K562 (cell line): ENCODE measurements at regions not wholly inside any gene's neighbourhood (a gene's known extent, or its start where the extent isn't known, plus 50 kb on each side); places are given as distances from the start of the nearest gene placed in this dataset.

Experiments used
- ATAC-seq: fragments of 200-7000 bp; cut with Tn5 transposase; 3 replicates; pipeline ENCODE4 v1.9.1; 2020; ENCODE audit warnings: moderate library complexity
- BruUV-seq: library from RNA; stranded (reverse); fragments of 400-500 nt; replicated peaks from 2 replicates; lab custom pipeline; 2021; lab: Mats Ljungman, UMichigan
- CTCF ChIA-PET: fragments of 300-600 bp; formaldehyde crosslinking; extraction: SDS; loops from one replicate; lab custom pipeline; 2021; ENCODE audit warnings: low intra/inter-chr PET ratio; lab: Yijun Ruan, JAX
- POLR2A ChIA-PET: fragments of 300-600, 350-650 bp; sonication (Branson Sonifier 250); formaldehyde crosslinking; extraction: SDS; loops from one replicate; lab custom pipeline; 2021; ENCODE audit warnings: antibody characterized with exemption, inconsistent platforms; lab: Yijun Ruan, JAX
- DNase-seq, 4 experiments: peaks; one replicate each; pipeline versions ENCODE4 v3.0.0 to v3.0.0-alpha.2; 2011 to 2018; ENCODE audit warnings: low spot score in 3 of 4, mixed read lengths in 3 of 4; ENCODE audit errors: extremely low read depth in 1 of 4
- FAIRE-seq: peaks from 2 replicates; lab custom pipeline; 2011; peaks lifted over from hg19 to GRCh38; lab: Jason Lieb, UNC
- H2AFZ ChIP-seq: 2 replicates; pipeline ENCODE4 v1.6.0; 2011; ENCODE audit warnings: low read depth, low read length, control low read depth, inconsistent platforms
- H3K27ac ChIP-seq: fragments of 200-600 bp; 3 replicates; pipeline ENCODE4 v1.8.0; 2011; ENCODE audit warnings: low read depth, mild to moderate bottlenecking, control low read depth, inconsistent platforms, low read length, moderate library complexity, mixed read lengths; ENCODE audit errors: extremely low read depth
- H3K27me3 ChIP-seq, 2 experiments: fragments of 300-600 bp in 1 of 2; 2 replicates in 1 of 2; 3 replicates in 1 of 2; pipeline versions ENCODE4 v1.6.0 to v1.8.0; 2011; ENCODE audit warnings: inconsistent platforms in 2 of 2, low read length in 2 of 2, mild to moderate bottlenecking in 1 of 2, mixed read lengths in 1 of 2, moderate library complexity in 1 of 2; ENCODE audit not compliant: control insufficient read depth in 2 of 2, insufficient read depth in 2 of 2
- H3K36me3 ChIP-seq: fragments of 300-600 bp; 3 replicates; pipeline ENCODE4 v1.8.0; 2011; ENCODE audit warnings: mild to moderate bottlenecking, low read length, inconsistent platforms; ENCODE audit not compliant: control insufficient read depth, insufficient read depth
- H3K4me1 ChIP-seq, 2 experiments: fragments of 200-600 bp in 1 of 2; replicated peaks in 1 of 2; 2 replicates in 1 of 2; 3 replicates in 1 of 2; pipeline versions ENCODE4 v1.5.1 to v1.8.0; 2011; ENCODE audit warnings: inconsistent platforms in 2 of 2, low read length in 2 of 2, mild to moderate bottlenecking in 1 of 2, mixed read lengths in 1 of 2, moderate library complexity in 1 of 2; ENCODE audit not compliant: control insufficient read depth in 2 of 2, insufficient read depth in 2 of 2
- H3K4me2 ChIP-seq: 2 replicates; pipeline ENCODE4 v1.6.1; 2011; ENCODE audit warnings: low read length, control low read depth, inconsistent platforms, mixed read lengths; ENCODE audit not compliant: insufficient read depth
- H3K4me3 ChIP-seq: fragments of 200-600 bp; sonication (generic), shearing (Covaris generic); 2 replicates; pipeline ENCODE4 v1.5.1; 2016; ENCODE audit warnings: control low read depth, inconsistent platforms
- H3K79me2 ChIP-seq: fragments of 200-600 bp; 3 replicates; pipeline ENCODE4 v1.8.0; 2011; ENCODE audit warnings: low read length, inconsistent platforms; ENCODE audit not compliant: control insufficient read depth, insufficient read depth
- H3K9ac ChIP-seq, 2 experiments: 2 replicates each; pipeline versions ENCODE4 v1.6.0 to v1.6.1; 2011; ENCODE audit warnings: low read depth in 2 of 2, low read length in 2 of 2, control low read depth in 1 of 2, inconsistent platforms in 1 of 2, mild to moderate bottlenecking in 1 of 2, mixed read lengths in 1 of 2; ENCODE audit not compliant: insufficient read depth in 1 of 2
- H3K9me1 ChIP-seq: one replicate; pipeline ENCODE4 v1.6.0; 2011; ENCODE audit warnings: inconsistent platforms, mild to moderate bottlenecking, low read length, moderate library complexity; ENCODE audit not compliant: control insufficient read depth, insufficient read depth
- H3K9me3 ChIP-seq: replicated peaks from 2 replicates; pipeline ENCODE4 v1.5.1; 2011; ENCODE audit warnings: low read depth, low read length, inconsistent platforms; ENCODE audit not compliant: control insufficient read depth, insufficient read depth
- H4K20me1 ChIP-seq: replicated peaks from 2 replicates; pipeline ENCODE4 v1.6.1; 2011; ENCODE audit warnings: low read length, inconsistent platforms, mixed read lengths; ENCODE audit not compliant: control insufficient read depth, insufficient read depth
- C11orf30 ChIP-seq: fragments of 450-650 bp; IDR thresholded peaks from 2 replicates; pipeline ENCODE4 v1.6.1; 2016; ENCODE audit warnings: low read depth, mild to moderate bottlenecking
- MYNN ChIP-seq, 2 experiments: sonication (generic); formaldehyde crosslinking in 1 of 2; IDR thresholded peaks; 2 replicates each; pipeline versions ENCODE4 v1.5.0 to v1.6.1; 2016 to 2020; ENCODE audit warnings: antibody characterized with exemption in 1 of 2, missing genetic modification reagents in 1 of 2
- NCOA2 ChIP-seq, 2 experiments: fragments of 450-650 bp; IDR thresholded peaks; 2 replicates each; pipeline ENCODE4 v1.6.1; 2018; ENCODE audit warnings: mild to moderate bottlenecking in 2 of 2, moderate library complexity in 1 of 2; ENCODE audit not compliant: partially characterized antibody in 2 of 2
- STAT5A ChIP-seq: IDR thresholded peaks from 2 replicates; pipeline ENCODE4 v1.6.1; 2012; ENCODE audit warnings: low read length, inconsistent platforms, borderline replicate concordance
- ZNF263 ChIP-seq: sonication (generic); formaldehyde crosslinking; IDR thresholded peaks from 2 replicates; pipeline ENCODE4 v1.8.0; 2022; ENCODE audit warnings: mild to moderate bottlenecking, missing genetic modification reagents, borderline replicate concordance
- ZNF311 ChIP-seq: fragments of 250-450 bp; sonication (Bioruptor Pico); IDR thresholded peaks from 2 replicates; pipeline ENCODE4 v1.4.0; 2020; ENCODE audit warnings: mild to moderate bottlenecking, moderate library complexity
- WGBS: fragments of 100-300 bp; shearing (Covaris generic); methylation state at CpG from one replicate; pipeline ENCODE4 v1.1.6; 2016; ENCODE audit warnings: low coverage, mixed read lengths; ENCODE audit not compliant: insufficient coverage; ENCODE audit errors: missing lambda C conversion rate; 5-methylcytosine and 5-hydroxymethylcytosine counted together
- in situ Hi-C: fragments of 300-500 bp; cut with MboI; formaldehyde crosslinking; loops from 4 replicates; pipeline ENCODE4 v1.15.0; 2018; ENCODE audit warnings: inconsistent platforms, mixed read lengths
- intact Hi-C: fragments of 100-400 bp; cut with micrococcal nuclease; formaldehyde crosslinking; loops from 2 replicates; pipeline ENCODE4 v1.14.2; 2022

DNA sequence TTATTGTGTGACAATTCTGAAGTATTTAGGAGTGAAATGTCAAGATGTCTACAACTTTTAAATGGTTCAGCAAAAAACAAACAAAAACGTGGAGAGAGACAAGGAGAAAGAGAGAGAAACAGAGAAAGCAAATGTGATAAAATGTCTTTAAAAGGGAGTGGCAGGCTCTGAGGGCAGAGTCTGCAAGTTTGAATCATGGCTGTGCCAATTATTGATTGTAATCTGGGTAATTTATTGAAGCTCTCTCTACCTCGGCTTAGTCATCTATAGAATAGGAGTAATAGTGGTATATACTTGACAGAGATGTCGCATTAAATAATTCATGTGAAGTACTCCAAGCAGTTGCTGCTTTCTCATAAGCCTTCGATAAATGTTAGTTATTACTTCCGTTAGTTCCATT lies 61.3 kb upstream of the ARID1B start:
- intact Hi-C loops, result no loop called here
- Histone ChIP-seq H3K9ac (no peak overlapping the region), H2AFZ (no peak overlapping the region), H3K9me3 (no peaks in the 10 kb centered on the region; the same call in 1 of the 2 replicates), H3K9me1 (no peaks in the 10 kb centered on the region), H3K79me2 (no peaks in the 10 kb centered on the region), H3K4me3 (no peak overlapping the region), H3K27me3 (peaks cover 0 to 2% of the 10 kb centered on the region in 2 experiments; a peak in 1 of 5 replicates), H3K4me1 (peaks cover 31 to 33% of the 10 kb centered on the region in 2 experiments), H3K4me2 (no peak overlapping the region), H4K20me1 (no peaks in the 10 kb centered on the region), H3K36me3 (no peaks in the 10 kb centered on the region), H3K27ac (no peak overlapping the region)
- in situ Hi-C loops, result no loop called here
- no peak for DNase-seq
- TF ChIP-seq STAT5A (no peak), C11orf30 (0 out of 2 replicates have a peak, but pooled peaks have one; percentile 6)
- ChIA-PET CTCF (no interaction called here), POLR2A (interaction anchor here (0.6 kb wide), 1 partner anchor 441 kb away, joined by 3 read pairs; no protein-coding TSS in a partner anchor)
- ATAC-seq, result no peak
- 65% methylated on average over 5 of the region's 5 CpGs for WGBS
- no TSS peak for BruUV-seq
- no peak for FAIRE-seq

DNA sequence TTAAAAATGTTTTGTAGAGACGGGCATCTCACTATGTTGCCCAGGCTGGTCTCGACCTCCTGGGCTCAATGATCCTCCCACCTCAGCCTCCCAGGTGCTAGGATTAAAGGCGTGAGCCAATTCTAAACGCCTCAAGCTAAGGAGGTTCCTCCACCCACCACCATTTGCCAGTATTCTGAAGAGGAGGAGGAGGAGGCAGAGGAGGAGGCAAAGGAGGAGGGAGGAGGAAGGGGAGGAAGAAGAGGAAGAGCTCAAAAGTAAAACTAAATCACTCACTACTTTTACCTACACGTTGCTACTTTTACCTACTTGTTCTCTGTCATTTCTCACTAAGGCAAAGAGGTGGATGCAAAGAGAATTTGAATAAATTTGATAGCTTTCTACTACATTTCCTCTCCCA lies 63.6 kb upstream of the ARID1B start:
- Histone ChIP-seq H3K9me1 (no peaks in the 10 kb centered on the region), H3K27me3 (peaks cover 8 to 13% of the 10 kb centered on the region in 2 experiments), H3K9me3 (no peaks in the 10 kb centered on the region; the same call in 1 of the 2 replicates), H3K9ac (no peak overlapping the region), H4K20me1 (no peaks in the 10 kb centered on the region), H2AFZ (peak overlapping the region; percentile 25; the same call in 1 of the 2 replicates), H3K27ac (no peak overlapping the region), H3K79me2 (no peaks in the 10 kb centered on the region), H3K4me3 (no peak overlapping the region), H3K36me3 (no peaks in the 10 kb centered on the region), H3K4me1 (peaks cover 11 to 14% of the 10 kb centered on the region in 2 experiments), H3K4me2 (no peak overlapping the region)
- in situ Hi-C loops, result no loop called here
- no peak; the same call in 2 of the 3 replicates for ATAC-seq
- no peak for FAIRE-seq
- TF ChIP-seq ZNF263 (CRISPR knock-in tag) (peak; percentile 88), NCOA2 (IDR thresholded peaks at IDR 0.05; ENCODE audit: partially characterized antibody in 2 of 2) (no peak), ZNF311 (CRISPR knock-in tag) (no peak), MYNN (IDR thresholded peaks at IDR 0.05) (no peak), MYNN (CRISPR knock-in tag; IDR thresholded peaks at IDR 0.05) (no peak)
- intact Hi-C loops, result no loop called here
- no peak for DNase-seq
- BruUV-seq, result no TSS peak
- ChIA-PET POLR2A (no interaction called here), CTCF (no interaction called here)
- WGBS, result 11% methylated on average over 5 of the region's 5 CpGs
